Right cardiac atrium (tissue), 5 donors: ENCODE measurements at regions not wholly inside any gene's neighbourhood (a gene's known extent, or its start where the extent isn't known, plus 50 kb on each side); places are given as distances from the start of the nearest gene placed in this dataset.
"Not testable (repeated sequence)": the region's sequence is repeated elsewhere in the genome, so short reads cannot be mapped to it uniquely, and the experiment has no call there.

Source experiments
- ATAC-seq, 2 donors: fragments of 200-7000 bp; cut with Tn5 transposase; one replicate each; pipeline versions ENCODE4 v1.8.0 to v1.9.1; 2020; ENCODE audit warnings: moderate library complexity in 2 of 2, mild to moderate bottlenecking in 1 of 2
- DNase-seq, 3 donors: peaks; one replicate each; pipeline ENCODE4 v3.0.0-alpha.2; 2020
- H3K27ac ChIP-seq: one replicate; pipeline ENCODE4 v1.5.1; 2013; ENCODE audit warnings: mild to moderate bottlenecking, low read length, control low read depth, moderate library complexity
- H3K27me3 ChIP-seq: one replicate; pipeline ENCODE4 v1.6.1; 2013; ENCODE audit not compliant: control insufficient read depth, insufficient read depth
- H3K4me1 ChIP-seq: one replicate; pipeline ENCODE4 v1.6.1; 2013; ENCODE audit warnings: low read length; ENCODE audit not compliant: control insufficient read depth, insufficient read depth
- H3K4me3 ChIP-seq: one replicate; pipeline ENCODE4 v1.5.1; 2013; ENCODE audit warnings: low read length, control low read depth
- H3K9me3 ChIP-seq: one replicate; pipeline ENCODE4 v1.6.1; 2013; ENCODE audit warnings: low read length; ENCODE audit not compliant: control insufficient read depth
- WGBS: extraction: QIAGEN DNeasy Blood & Tissue Kit; methylation state at CpG from one replicate; pipeline ENCODE4 v1.1.7; 2013; 5-methylcytosine and 5-hydroxymethylcytosine counted together
- intact Hi-C, 4 donors: fragments of 100-400 bp; cut with DNase I; formaldehyde crosslinking; loops; one replicate each; pipeline versions ENCODE4 v1.11.0 to v1.14.0; 2022 to 2023
- donor health status: healthy with polysubstance abuse.
- donor health status: DM: no; HTN: yes; CAD: no.
- donor health status: DM: no; HTN: no; CAD: no.
- donor health status: DM: no; HTN: yes; CAD: no; lungs with severe emphysema.
- donor health status: DM: yes; HTN: yes; CAD: no.

GRCh38 chr2:21763501-21763900 lies 639.7 kb downstream of the TDRD15 start:
- DNase-seq (no peak), ATAC-seq (no peak)
- H3K9me3 ChIP-seq, result no peaks in the 10 kb centered on the region
- H3K27ac ChIP-seq, result no peak overlapping the region
- peaks cover 1% of the 10 kb centered on the region for H3K4me1 ChIP-seq
- H3K27me3 ChIP-seq, result no peaks in the 10 kb centered on the region
- intact Hi-C loops, result no loop called here
- no peak overlapping the region for H3K4me3 ChIP-seq

- Histone ChIP-seq H3K9me3 (no peaks in the 10 kb centered on the region), H3K4me1 (no peaks in the 10 kb centered on the region), H3K27me3 (no peaks in the 10 kb centered on the region), H3K4me3 (no peak overlapping the region), H3K27ac (no peak overlapping the region)
- no peak for ATAC-seq
- DNase-seq, result no peak
- WGBS, result 84% methylated on average over 1 of the region's 1 CpG
- intact Hi-C loops, result no loop called here
Measured at GRCh38 chr2:21770787-21771186, 647.0 kb downstream of the TDRD15 start.

DNA sequence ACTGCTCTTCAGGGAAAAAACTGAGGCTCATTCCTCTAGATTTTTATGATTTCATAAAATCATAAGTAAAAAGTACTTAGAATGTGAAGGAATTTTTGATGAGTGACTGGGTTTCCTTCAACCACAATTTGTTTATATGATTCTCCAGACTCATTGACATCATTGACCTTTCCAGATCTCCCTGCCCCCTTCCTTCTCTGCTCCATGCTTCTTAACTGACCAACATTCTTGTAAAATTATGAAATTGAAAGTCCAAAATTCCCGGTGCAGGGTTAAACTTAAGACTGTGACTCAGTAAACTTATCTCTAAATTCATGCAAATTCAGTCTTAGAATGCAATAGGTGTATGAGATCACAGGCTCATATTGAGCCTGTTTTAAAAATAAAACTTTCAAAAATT lies 648.9 kb downstream of the TDRD15 start:
- H3K4me1 ChIP-seq, result no peaks in the 10 kb centered on the region
- no peak for DNase-seq
- ATAC-seq, result no peak
- no peaks in the 10 kb centered on the region for H3K9me3 ChIP-seq
- H3K4me3 ChIP-seq, result no peak overlapping the region
- no peak overlapping the region for H3K27ac ChIP-seq
- WGBS, result 57% methylated on average over 1 of the region's 1 CpG
- no peaks in the 10 kb centered on the region for H3K27me3 ChIP-seq
- intact Hi-C loops, result no loop called here

DNA sequence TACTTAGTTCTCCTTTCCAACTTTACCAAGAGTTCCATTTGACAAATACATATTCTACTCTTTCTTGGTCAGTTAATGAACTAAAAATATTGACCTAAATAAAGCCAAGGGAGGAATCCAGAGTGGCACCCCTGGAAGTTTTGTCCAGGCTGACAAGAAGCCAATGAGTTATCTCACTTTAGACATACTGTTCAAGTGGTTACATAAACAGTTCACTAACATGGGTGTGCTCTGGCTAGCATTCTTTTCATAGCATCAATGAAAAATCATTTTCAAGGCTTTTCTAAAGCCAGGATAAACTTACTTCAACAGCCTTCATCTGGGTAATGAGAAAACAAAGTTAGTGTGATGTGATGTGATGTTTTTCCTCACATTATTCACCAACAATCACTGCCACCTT lies 649.4 kb downstream of the TDRD15 start:
- ATAC-seq, result no peak
- Histone ChIP-seq H3K9me3 (no peaks in the 10 kb centered on the region), H3K4me1 (no peaks in the 10 kb centered on the region), H3K27ac (no peak overlapping the region), H3K4me3 (no peak overlapping the region), H3K27me3 (no peaks in the 10 kb centered on the region)
- DNase-seq, result no peak
- intact Hi-C loops, result no loop called here

DNA sequence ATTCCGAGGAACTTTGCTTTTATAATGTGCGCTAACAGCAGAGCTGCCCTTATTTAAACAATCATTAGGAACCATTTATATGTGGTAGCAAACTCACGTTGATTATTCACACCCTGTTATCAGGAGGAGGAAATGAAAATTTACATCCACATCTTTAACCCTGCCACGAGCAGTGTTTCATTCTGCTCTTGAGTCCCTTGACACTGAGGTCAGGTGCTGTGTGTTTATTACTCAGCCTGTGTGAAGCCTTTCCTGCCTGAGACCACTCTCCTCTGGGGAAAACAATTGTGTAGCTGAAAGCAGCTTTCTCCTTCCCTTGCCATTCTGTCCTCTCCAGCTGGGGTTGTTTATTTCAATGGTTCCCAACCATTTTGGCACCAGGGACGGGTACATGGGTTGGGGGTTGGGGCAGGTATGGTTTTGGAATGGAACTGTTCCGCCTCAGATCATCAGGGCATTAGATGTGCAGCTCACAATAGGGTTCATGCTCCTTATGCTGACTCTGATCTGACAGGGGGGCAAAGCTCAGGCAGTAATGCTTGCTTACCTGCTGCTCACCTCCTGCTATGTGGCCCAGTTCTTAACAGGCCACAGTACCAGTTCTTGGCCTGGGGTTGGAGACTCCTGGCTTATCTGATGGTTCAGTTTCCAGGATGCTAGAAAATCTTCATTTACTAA lies 651.1 kb downstream of the TDRD15 start:
- no peak overlapping the region for H3K4me3 ChIP-seq
- no peaks in the 10 kb centered on the region for H3K27me3 ChIP-seq
- intact Hi-C loops, result no loop called here
- no peaks in the 10 kb centered on the region for H3K9me3 ChIP-seq
- DNase-seq (no peak), ATAC-seq (no peak)
- no peak overlapping the region for H3K27ac ChIP-seq
- no peaks in the 10 kb centered on the region for H3K4me1 ChIP-seq
- WGBS, result 43% methylated on average over 6 of the region's 6 CpGs

- intact Hi-C loops, result no loop called here
- Histone ChIP-seq H3K9me3 (no peaks in the 10 kb centered on the region), H3K4me3 (no peak overlapping the region), H3K27me3 (no peaks in the 10 kb centered on the region), H3K27ac (no peak overlapping the region), H3K4me1 (no peaks in the 10 kb centered on the region)
- no peak for DNase-seq
- ATAC-seq, result no peak
- WGBS, result 96% methylated on average over 1 of the region's 1 CpG
Measured at GRCh38 chr2:21779786-21780185, 656.0 kb downstream of the TDRD15 start.

GRCh38 chr2:21781962-21782361 lies 658.2 kb downstream of the TDRD15 start:
- intact Hi-C loops, result no loop called here
- ATAC-seq (no peak), DNase-seq (no peak)
- no peak overlapping the region for H3K27ac ChIP-seq
- 84% methylated on average over 2 of the region's 2 CpGs for WGBS
- H3K4me3 ChIP-seq, result no peak overlapping the region
- no peaks in the 10 kb centered on the region for H3K4me1 ChIP-seq
- no peaks in the 10 kb centered on the region for H3K27me3 ChIP-seq
- H3K9me3 ChIP-seq, result no peaks in the 10 kb centered on the region

GRCh38 chr2:21782866-21783265 lies 659.1 kb downstream of the TDRD15 start:
- no peak for ATAC-seq
- no peaks in the 10 kb centered on the region for H3K9me3 ChIP-seq
- H3K27me3 ChIP-seq, result no peaks in the 10 kb centered on the region
- 75% methylated on average over 6 of the region's 6 CpGs for WGBS
- no peak overlapping the region for H3K27ac ChIP-seq
- no peak overlapping the region for H3K4me3 ChIP-seq
- H3K4me1 ChIP-seq, result no peaks in the 10 kb centered on the region
- DNase-seq, result no peak
- intact Hi-C loops, result no loop called here

DNA sequence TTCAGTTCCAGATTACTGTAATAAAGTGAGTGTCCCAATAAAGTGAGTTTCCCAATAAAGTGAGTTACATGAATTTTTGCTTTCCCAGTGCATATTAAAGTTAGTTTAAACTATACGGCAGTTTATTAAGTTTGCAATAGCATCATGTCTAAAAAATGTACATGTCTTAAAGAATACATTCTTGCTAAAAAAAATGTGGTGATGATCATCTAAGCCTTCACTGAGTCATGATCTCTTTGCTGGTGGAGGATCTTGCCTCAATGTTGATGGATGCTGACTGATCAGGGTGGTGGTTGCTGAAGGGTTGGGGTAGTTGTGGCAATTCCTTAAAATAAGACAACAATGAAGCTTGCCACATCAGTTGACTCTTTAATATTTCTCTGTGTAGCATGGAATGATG lies 664.2 kb downstream of the TDRD15 start:
- no peaks in the 10 kb centered on the region for H3K27me3 ChIP-seq
- intact Hi-C loops, result no loop called here
- 73% methylated on average over 1 of the region's 1 CpG for WGBS
- H3K9me3 ChIP-seq, result no peaks in the 10 kb centered on the region
- no peaks in the 10 kb centered on the region for H3K4me1 ChIP-seq
- H3K27ac ChIP-seq, result no peak overlapping the region
- no peak for DNase-seq
- H3K4me3 ChIP-seq, result no peak overlapping the region
- no peak for ATAC-seq

DNA sequence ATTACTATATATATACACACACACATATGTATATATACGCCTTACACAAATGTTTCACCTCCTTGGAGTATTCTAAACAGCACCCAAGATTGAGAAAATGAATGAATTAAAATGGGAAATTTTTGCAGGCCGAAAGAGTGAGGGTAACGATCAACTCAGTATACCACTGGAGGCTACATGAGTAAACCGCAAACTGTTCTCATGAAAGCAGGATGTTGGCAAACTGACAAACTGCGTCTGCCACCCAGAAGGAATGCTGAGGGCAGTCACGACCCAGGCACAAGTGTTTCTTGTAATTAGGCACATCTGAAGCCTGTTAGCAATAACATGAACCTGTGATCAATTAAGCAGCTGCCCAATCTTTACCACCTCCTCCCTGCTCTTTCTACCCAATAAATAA lies 666.5 kb downstream of the TDRD15 start:
- H3K4me3 ChIP-seq, intact Hi-C loops, ATAC-seq, H3K9me3 ChIP-seq, DNase-seq, H3K27ac ChIP-seq, H3K27me3 ChIP-seq, H3K4me1 ChIP-seq: not testable (repeated sequence)
- 65% methylated on average over 6 of the region's 6 CpGs for WGBS

DNA sequence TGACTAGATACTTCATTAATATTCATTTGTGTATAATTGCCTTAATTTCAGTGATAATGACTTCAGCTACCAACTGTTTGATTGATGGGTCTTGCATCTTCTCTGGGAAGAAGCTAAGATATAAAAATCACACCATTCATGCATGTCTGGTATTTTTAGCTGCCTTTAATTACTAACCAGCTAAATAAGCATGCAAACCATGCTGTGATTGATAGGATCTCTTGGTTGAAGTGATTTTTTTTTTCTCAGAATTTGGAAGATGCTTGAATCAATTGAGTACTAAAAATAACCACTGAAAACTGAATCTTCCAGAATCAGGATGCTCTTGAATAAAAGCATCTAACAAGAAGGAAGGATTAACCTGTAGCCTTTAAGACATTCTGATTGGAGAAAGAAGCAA lies 668.8 kb downstream of the TDRD15 start:
- no peaks in the 10 kb centered on the region for H3K9me3 ChIP-seq
- intact Hi-C loops, result no loop called here
- no peak for ATAC-seq

DNA sequence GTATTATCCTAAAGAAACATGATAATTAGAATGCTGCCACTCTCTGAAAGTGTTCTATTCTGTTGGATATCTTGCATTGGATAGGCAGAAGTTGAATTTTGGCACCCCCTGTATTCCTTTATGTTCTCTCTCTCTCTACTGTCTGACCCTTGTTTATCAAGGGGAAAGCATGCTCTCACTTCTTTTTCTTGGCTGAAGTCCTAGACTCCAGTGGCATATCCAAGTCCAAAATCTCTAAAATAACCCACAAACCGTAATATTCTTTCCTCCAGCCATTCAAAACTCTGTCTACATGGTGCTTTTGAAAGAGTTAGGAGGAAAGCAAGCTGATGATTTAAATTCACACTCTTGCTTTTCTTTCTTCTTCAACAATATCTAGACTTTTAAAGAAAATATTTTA lies 669.7 kb downstream of the TDRD15 start:
- Histone ChIP-seq H3K4me1 (no peaks in the 10 kb centered on the region), H3K9me3 (no peaks in the 10 kb centered on the region), H3K4me3 (no peak overlapping the region), H3K27me3 (no peaks in the 10 kb centered on the region), H3K27ac (no peak overlapping the region)
- DNase-seq (no peak), ATAC-seq (no peak)
- intact Hi-C loops, result no loop called here
- WGBS, result 5% methylated on average over 1 of the region's 1 CpG

More for the DNA sequence above, 668.8 kb downstream of the TDRD15 start:
- no peak for DNase-seq
- Histone ChIP-seq H3K4me1 (no peaks in the 10 kb centered on the region), H3K27ac (no peak overlapping the region), H3K27me3 (no peaks in the 10 kb centered on the region), H3K4me3 (no peak overlapping the region)
